Gastroesophageal sphincter (tissue), 4 donors: ENCODE measurements at regions not wholly inside any gene's neighbourhood (a gene's known extent, or its start where the extent isn't known, plus 50 kb on each side); places are given as distances from the start of the nearest gene placed in this dataset.

Source experiments
- ATAC-seq: fragments of 150-250 bp; one replicate; pipeline ENCODE4 v1.9.1; 2016; ENCODE audit warnings: mild to moderate bottlenecking, moderate library complexity
- H3K27ac ChIP-seq, 4 donors: fragments of 200-600 bp; sonication (generic) in 3 of 4; 1 replicate in 3 of 4; 2 replicates in 1 of 4; pipeline ENCODE4 v1.5.1; 2016 to 2019
- H3K27me3 ChIP-seq: fragments of 200-600 bp; sonication (generic); one replicate; pipeline ENCODE4 v1.5.1; 2019
- H3K36me3 ChIP-seq, 2 donors: fragments of 200-600 bp; sonication (generic); one replicate each; pipeline ENCODE4 v1.5.1; 2019; ENCODE audit warnings: control low read depth in 1 of 2
- H3K4me1 ChIP-seq, 3 donors: fragments of 200-600 bp; sonication (generic); 1 replicate in 2 of 3; 2 replicates in 1 of 3; pipeline ENCODE4 v1.5.1; 2016 to 2019; ENCODE audit warnings: control low read depth in 2 of 3
- H3K4me3 ChIP-seq, 2 donors: fragments of 200-600 bp; sonication (generic); one replicate each; pipeline ENCODE4 v1.5.1; 2019; ENCODE audit warnings: mild to moderate bottlenecking in 1 of 2, moderate library complexity in 1 of 2
- H3K9me3 ChIP-seq, 3 donors: fragments of 200-600 bp; sonication (generic); one replicate each; pipeline ENCODE4 v1.5.1; 2017 to 2019; ENCODE audit warnings: control low read depth in 2 of 3
- CTCF ChIP-seq, 4 experiments: fragments of 200-600 bp in 2 of 4; fragments of 450-650 bp in 2 of 4; sonication (generic) in 1 of 4; IDR thresholded peaks; one replicate each; pipeline ENCODE4 v1.5.1; 2017 to 2019; ENCODE audit warnings: antibody characterized with exemption in 4 of 4, mild to moderate bottlenecking in 2 of 4, moderate library complexity in 2 of 4
- EP300 ChIP-seq: sonication (generic); formaldehyde crosslinking; IDR thresholded peaks from one replicate; pipeline ENCODE4 v1.6.1; 2017; ENCODE audit warnings: antibody characterized with exemption, mild to moderate bottlenecking
- POLR2A ChIP-seq, 2 donors: fragments of 450-650 bp; IDR thresholded peaks; one replicate each; pipeline ENCODE4 v1.6.1; 2017; ENCODE audit warnings: antibody characterized with exemption in 2 of 2, mild to moderate bottlenecking in 2 of 2, moderate library complexity in 1 of 2
- POLR2AphosphoS5 ChIP-seq: sonication (generic); formaldehyde crosslinking; IDR thresholded peaks from one replicate; pipeline ENCODE4 v1.6.1; 2017; ENCODE audit warnings: antibody characterized with exemption
- WGBS, 2 donors: methylation state at CpG; one replicate each; pipeline ENCODE4 v1.1.5; 2018; ENCODE audit warnings: low coverage in 1 of 2; 5-methylcytosine and 5-hydroxymethylcytosine counted together

GRCh38 chr18:39796393-39796792 lies 2158.6 kb upstream of the PIK3C3 start:
- Histone ChIP-seq H3K36me3 (no peaks in the 10 kb centered on the region), H3K4me1 (no peaks in the 10 kb centered on the region), H3K27ac (no peak overlapping the region), H3K27me3 (peaks cover 6% of the 10 kb centered on the region), H3K4me3 (no peak overlapping the region), H3K9me3 (no peaks in the 10 kb centered on the region)
- ATAC-seq: no peak
- 92 to 100% methylated on average over 2 of the region's 3 CpGs for WGBS, 2 donors
- TF ChIP-seq POLR2A (IDR thresholded peaks at IDR 0.05): no peak
- no peak for TF ChIP-seq POLR2AphosphoS5
- TF ChIP-seq CTCF (IDR thresholded peaks at IDR 0.05): no peak
- no peak for TF ChIP-seq EP300

GRCh38 chr18:39795350-39795749 lies 2159.7 kb upstream of the PIK3C3 start:
- no peak for TF ChIP-seq POLR2A (IDR thresholded peaks at IDR 0.05)
- TF ChIP-seq POLR2AphosphoS5: no peak
- TF ChIP-seq EP300: no peak
- TF ChIP-seq CTCF (IDR thresholded peaks at IDR 0.05): no peak
- peaks cover 6% of the 10 kb centered on the region for H3K27me3 ChIP-seq
- H3K9me3 ChIP-seq: no peaks in the 10 kb centered on the region
- no peak overlapping the region for H3K4me3 ChIP-seq
- no peaks in the 10 kb centered on the region for H3K36me3 ChIP-seq
- H3K27ac ChIP-seq: no peak overlapping the region
- ATAC-seq: no peak
- H3K4me1 ChIP-seq: no peaks in the 10 kb centered on the region
- WGBS, 2 donors: no CpG with 5 or more reads among the region's 1 CpG

- Histone ChIP-seq H3K27me3 (no peaks in the 10 kb centered on the region), H3K4me3 (no peak overlapping the region), H3K4me1 (no peaks in the 10 kb centered on the region), H3K36me3 (no peaks in the 10 kb centered on the region), H3K9me3 (no peaks in the 10 kb centered on the region), H3K27ac (no peak overlapping the region)
- no peak for ATAC-seq
- TF ChIP-seq POLR2A (IDR thresholded peaks at IDR 0.05): no peak
- no peak for TF ChIP-seq CTCF (IDR thresholded peaks at IDR 0.05)
- no peak for TF ChIP-seq EP300
- no peak for TF ChIP-seq POLR2AphosphoS5
- WGBS, 2 donors: 93 to 97% methylated on average over 5 of the region's 5 CpGs
Observed at GRCh38 chr18:39793609-39794008, 2161.4 kb upstream of the PIK3C3 start.

GRCh38 chr18:39788383-39788782 lies 2166.7 kb upstream of the PIK3C3 start:
- 93 to 100% methylated on average over 1 of the region's 1 CpG for WGBS, 2 donors

More at GRCh38 chr18:39788383-39788782, 2166.7 kb upstream of the PIK3C3 start:
- Histone ChIP-seq H3K27me3 (no peaks in the 10 kb centered on the region), H3K4me1 (no peaks in the 10 kb centered on the region), H3K9me3 (no peaks in the 10 kb centered on the region), H3K36me3 (no peaks in the 10 kb centered on the region), H3K27ac (no peak overlapping the region), H3K4me3 (no peak overlapping the region)
- TF ChIP-seq POLR2AphosphoS5: no peak
- TF ChIP-seq EP300: no peak
- no peak for TF ChIP-seq CTCF (IDR thresholded peaks at IDR 0.05)
- TF ChIP-seq POLR2A (IDR thresholded peaks at IDR 0.05): no peak
- ATAC-seq: no peak
